ENCODE measurements at regions not wholly inside any gene's neighbourhood (a gene's known extent, or its start where the extent isn't known, plus 50 kb on each side); places are given as distances from the start of the nearest gene placed in this dataset.
"Not testable (repeated sequence)": the region's sequence is repeated elsewhere in the genome, so short reads cannot be mapped to it uniquely, and the experiment has no call there.

DNA sequence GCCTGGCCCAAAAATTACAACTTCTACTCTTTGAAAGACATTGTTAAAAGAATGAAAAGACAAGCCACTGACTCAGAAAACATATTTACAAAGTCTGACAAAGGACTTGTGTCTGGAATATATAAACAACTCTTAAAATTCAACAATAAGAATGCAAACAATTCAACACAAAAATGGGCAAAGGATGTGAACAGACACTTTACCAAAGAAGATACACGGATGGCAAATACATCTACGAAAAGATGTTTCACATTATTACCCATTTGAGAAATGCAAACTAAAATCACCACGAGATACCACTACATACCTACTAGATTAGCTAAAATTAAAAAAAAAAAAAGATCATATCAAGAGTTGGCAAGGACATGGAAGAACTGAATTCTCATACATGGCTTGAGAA lies 80.8 kb upstream of the METRNL start:
- no peak for DNase-seq
- peaks cover 15% of the 10 kb centered on the region for H3K9me3 Mint-ChIP-seq
- H3K4me1 Mint-ChIP-seq = no peaks in the 10 kb centered on the region
- H3K36me3 Mint-ChIP-seq = peaks cover 41% of the 10 kb centered on the region
- H3K4me3 Mint-ChIP-seq = no peak overlapping the region
- no peaks in the 10 kb centered on the region for H3K27me3 Mint-ChIP-seq
- H3K27ac Mint-ChIP-seq = no peak overlapping the region

- Mint-ChIP-seq H3K4me3 (no peak overlapping the region), H3K27ac (no peak overlapping the region), H3K9me3 (peaks cover 4% of the 10 kb centered on the region), H3K4me1 (no peaks in the 10 kb centered on the region), H3K27me3 (no peaks in the 10 kb centered on the region), H3K36me3 (peaks cover 31% of the 10 kb centered on the region)
- no peak for DNase-seq
Measured at GRCh38 chr17:83000738-83001137, 78.7 kb upstream of the METRNL start.

DNA sequence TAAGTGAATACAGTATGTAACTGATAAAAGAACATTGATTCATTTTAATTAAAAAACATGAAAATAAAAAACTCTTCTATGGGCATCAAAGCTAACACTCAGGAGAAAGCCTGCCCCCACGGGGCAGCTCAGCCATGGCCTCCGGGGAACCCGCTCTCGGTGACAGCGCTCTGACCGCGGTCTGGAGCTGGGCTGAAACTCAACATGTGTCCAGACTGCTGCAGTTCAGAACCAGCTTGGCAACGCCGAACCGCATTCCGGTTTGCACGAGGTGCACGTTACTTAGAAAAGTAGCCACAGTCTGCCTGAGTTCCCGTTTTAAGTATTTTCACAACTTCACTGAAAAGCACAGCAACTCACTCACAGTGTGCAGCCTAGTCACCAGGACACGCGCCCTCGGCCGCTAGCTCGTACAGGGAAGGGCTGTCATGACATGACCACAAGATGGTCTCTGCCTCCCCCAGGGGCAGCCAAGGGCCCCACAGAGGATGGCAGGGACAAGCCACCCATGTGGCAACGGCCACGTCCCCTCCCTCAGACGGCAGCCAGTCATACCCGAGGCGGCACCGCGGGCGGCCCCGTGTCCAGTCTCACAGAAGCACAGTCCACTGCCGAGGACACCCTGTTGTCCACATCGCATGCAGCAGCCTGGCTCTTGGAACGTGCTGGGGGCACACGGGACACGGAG lies 77.1 kb upstream of the METRNL start:
- DNase-seq = no peak
- Mint-ChIP-seq H3K9me3 (peaks cover 4% of the 10 kb centered on the region), H3K4me1 (no peaks in the 10 kb centered on the region), H3K27me3 (no peaks in the 10 kb centered on the region), H3K4me3 (no peak overlapping the region), H3K36me3 (peaks cover 28% of the 10 kb centered on the region), H3K27ac (no peak overlapping the region)

DNA sequence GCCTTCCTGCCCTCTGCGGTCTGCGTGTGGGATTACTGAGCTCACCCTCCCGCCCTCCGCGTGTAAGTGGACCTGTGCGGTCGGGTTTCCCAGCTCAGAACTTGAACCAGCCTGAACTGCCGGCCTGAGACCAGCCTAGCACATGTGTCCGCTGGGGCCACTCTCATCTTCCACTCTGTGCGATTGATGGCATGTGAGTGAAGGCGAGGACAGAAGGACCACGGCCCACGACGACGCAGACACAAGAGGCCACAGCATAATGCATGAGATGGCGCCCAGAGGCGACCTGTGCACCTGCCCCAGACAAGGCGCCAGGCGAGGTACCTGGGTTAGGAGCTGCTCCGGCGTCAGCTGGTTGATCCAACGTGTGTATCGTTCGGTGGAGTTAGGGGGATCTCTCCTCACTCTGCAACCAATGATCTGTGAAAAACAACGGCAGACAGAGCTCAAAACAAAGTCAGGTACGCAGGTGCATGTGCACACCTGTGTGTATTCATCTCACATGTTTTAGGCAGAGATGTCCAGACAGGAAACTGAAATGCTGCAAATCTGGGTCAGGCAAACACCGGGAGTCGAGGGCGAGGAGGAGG lies 74.5 kb upstream of the METRNL start:
- Mint-ChIP-seq H3K36me3 (peaks cover 17% of the 10 kb centered on the region), H3K27me3 (no peaks in the 10 kb centered on the region), H3K9me3 (no peaks in the 10 kb centered on the region), H3K27ac (no peak overlapping the region), H3K4me3 (no peak overlapping the region), H3K4me1 (peaks cover 1% of the 10 kb centered on the region)
- DNase-seq = no peak

DNA sequence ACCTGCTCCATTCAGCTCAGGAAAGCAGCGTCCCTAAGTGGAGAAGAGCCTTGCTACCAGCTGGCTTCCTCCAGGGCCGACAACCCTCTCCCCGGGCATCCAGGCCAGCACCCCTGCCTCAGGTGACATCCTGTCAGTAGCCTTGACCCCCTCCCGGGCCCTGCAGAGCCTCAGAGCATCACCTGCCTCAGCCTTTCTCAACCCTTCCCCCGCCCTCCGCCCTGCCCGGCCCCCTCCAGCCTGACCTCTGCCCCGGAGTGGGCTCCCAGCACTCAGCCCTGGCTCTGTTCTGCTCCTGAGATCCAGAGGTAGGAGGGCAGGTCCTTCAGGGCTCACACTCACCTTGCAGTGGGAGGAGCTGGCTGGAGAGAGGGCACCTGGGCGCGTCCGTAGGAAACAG lies 73.8 kb upstream of the METRNL start:
- Mint-ChIP-seq H3K4me1 (peaks cover 1% of the 10 kb centered on the region), H3K4me3 (no peak overlapping the region), H3K27me3 (no peaks in the 10 kb centered on the region), H3K36me3 (peaks cover 14% of the 10 kb centered on the region), H3K27ac (no peak overlapping the region), H3K9me3 (no peaks in the 10 kb centered on the region)
- DNase-seq = no peak

- H3K27ac Mint-ChIP-seq = no peak overlapping the region
- H3K4me1 Mint-ChIP-seq = peaks cover 1% of the 10 kb centered on the region
- H3K9me3 Mint-ChIP-seq = no peaks in the 10 kb centered on the region
- H3K27me3 Mint-ChIP-seq = no peaks in the 10 kb centered on the region
- DNase-seq = no peak
- H3K36me3 Mint-ChIP-seq = peaks cover 8% of the 10 kb centered on the region
- H3K4me3 Mint-ChIP-seq = no peak overlapping the region
Measured at GRCh38 chr17:83006515-83007455, 72.6 kb upstream of the METRNL start.

DNA sequence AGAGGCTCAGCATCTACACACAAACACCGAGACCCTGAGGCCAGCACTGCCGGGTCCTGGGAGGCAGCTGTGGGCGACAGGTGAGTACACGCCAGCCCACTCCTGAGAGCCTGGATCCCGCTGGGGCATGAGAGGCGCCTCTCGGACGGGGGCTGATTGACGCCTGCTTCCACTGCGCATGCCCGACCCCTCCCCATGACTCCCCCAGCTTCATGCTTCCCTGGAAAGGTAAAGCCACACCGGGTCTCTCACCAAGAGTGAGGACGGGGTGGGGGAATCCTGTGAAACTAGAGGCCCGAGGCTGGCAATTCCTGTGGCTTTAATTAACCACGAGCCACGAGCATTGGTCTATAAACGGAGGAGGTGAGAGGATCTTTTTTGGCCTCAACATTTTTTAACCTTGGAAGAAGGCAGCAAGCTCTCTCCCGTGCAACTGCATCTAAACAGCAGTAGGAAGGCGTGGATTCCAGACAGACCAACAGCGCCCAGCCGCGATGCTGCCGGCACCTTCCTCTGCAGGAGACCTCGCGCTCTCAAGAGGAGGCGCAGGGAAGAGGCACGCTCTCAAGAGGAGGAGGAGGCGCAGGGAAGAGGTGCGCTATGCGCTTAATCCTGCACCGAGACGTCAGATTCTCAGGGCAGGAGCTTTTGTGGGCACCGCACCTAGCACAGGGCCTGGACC lies 71.8 kb upstream of the METRNL start:
- H3K4me1 Mint-ChIP-seq = peaks cover 1% of the 10 kb centered on the region
- H3K36me3 Mint-ChIP-seq = peaks cover 8% of the 10 kb centered on the region
- H3K4me3 Mint-ChIP-seq = no peak overlapping the region
- H3K9me3 Mint-ChIP-seq = no peaks in the 10 kb centered on the region
- no peak overlapping the region for H3K27ac Mint-ChIP-seq
- H3K27me3 Mint-ChIP-seq = no peaks in the 10 kb centered on the region
- no peak for DNase-seq

DNA sequence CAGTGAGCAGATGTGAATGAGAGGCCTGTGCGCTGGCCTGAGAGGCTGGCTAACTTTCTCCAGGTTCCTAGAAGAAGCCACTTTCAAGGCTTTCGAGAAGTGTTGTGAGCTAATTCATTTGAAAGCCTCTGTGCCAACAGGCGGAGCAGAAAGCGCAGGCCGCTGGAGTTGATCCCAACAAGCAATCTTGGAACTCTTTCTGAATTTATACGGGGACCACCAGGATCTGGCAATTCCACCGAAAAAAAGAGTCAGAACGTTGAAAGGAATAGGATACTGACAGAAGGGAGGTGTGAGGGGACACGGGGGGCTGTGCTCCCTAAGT lies 71.3 kb upstream of the METRNL start:
- DNase-seq = no peak
- H3K36me3 Mint-ChIP-seq = peaks cover 8% of the 10 kb centered on the region
- H3K27ac Mint-ChIP-seq = no peak overlapping the region
- H3K27me3 Mint-ChIP-seq = no peaks in the 10 kb centered on the region
- no peaks in the 10 kb centered on the region for H3K9me3 Mint-ChIP-seq
- peaks cover 1% of the 10 kb centered on the region for H3K4me1 Mint-ChIP-seq
- no peak overlapping the region for H3K4me3 Mint-ChIP-seq

DNA sequence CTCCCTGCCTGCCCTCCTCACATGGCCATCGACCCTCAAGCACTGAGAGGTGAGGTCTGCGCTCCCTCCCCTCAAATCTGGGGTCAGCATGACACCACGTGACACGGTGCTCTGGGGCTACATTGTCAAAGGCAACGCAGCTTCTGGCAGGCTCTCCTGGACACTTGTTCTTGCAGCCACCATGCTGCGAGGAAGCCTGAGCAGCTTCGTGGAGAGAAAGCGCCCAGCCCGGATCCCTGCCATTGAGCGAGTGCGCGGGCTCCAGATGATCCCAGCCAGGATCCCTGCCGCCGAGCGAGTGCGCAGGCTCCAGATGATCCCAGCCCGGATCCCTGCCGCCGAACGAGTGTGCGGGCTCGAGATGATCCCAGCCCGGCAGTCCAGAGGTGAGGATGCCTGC lies 70.9 kb upstream of the METRNL start:
- no peak overlapping the region for H3K4me3 Mint-ChIP-seq
- no peaks in the 10 kb centered on the region for H3K27me3 Mint-ChIP-seq
- no peaks in the 10 kb centered on the region for H3K9me3 Mint-ChIP-seq
- peaks cover 1% of the 10 kb centered on the region for H3K4me1 Mint-ChIP-seq
- H3K27ac Mint-ChIP-seq = no peak overlapping the region
- no peak for DNase-seq
- H3K36me3 Mint-ChIP-seq = peaks cover 8% of the 10 kb centered on the region

- Mint-ChIP-seq H3K9me3 (no peaks in the 10 kb centered on the region), H3K4me1 (peaks cover 1% of the 10 kb centered on the region), H3K27ac (no peak overlapping the region), H3K36me3 (peaks cover 8% of the 10 kb centered on the region), H3K4me3 (no peak overlapping the region), H3K27me3 (no peaks in the 10 kb centered on the region)
- DNase-seq = no peak
Measured at GRCh38 chr17:83009414-83010205, 69.8 kb upstream of the METRNL start.

DNA sequence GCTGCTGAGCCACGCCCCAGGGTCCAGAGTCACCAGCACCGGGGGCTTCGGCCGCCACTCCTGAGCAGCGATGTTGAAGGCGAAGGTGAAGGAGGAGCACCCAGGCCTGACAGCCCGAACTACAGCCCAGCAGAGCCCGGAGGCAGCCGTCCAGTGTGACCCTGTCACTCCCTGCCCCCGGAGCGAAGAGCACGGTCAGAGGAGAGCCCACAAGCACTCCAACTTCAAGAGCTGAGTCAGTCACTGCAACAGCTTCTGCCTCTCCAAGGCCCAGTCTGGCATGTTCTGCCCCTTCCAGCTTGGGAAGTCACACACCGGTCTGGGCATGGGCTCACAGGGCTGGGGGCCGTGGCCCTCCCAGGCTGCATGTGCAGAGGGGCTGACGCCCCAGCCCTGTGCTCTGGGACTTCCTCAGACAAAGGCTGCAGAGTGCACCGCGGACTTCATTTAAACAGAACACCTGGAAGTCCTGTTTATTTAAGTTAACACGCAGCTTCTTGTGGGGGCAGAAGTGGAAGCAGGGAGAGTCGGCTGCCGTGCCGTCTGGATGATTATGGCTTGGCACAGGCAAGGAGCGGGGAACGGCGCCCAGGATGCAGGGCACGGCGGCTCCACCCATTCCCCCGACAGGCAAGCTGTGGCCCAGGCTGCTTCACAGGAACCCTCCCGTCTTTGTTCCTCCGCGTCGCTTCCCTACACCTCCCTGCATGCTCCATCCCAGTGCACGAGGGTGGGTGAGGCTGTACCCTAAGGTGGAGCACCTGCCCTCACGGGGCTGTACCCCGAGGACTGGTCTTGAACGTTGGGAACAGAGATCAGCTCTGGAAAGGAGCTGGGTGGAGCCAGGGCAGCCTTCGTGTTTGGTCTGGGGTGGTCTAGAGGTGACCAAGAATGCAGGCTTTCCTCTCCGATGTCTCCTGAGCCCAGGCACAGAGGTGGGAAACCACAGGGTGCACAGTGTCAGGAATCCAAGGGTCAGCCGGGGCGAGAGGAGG lies 68.9 kb upstream of the METRNL start:
- Mint-ChIP-seq H3K36me3 (peaks cover 4% of the 10 kb centered on the region), H3K4me3 (no peak overlapping the region), H3K27ac (no peak overlapping the region), H3K9me3 (no peaks in the 10 kb centered on the region), H3K4me1 (peaks cover 1% of the 10 kb centered on the region), H3K27me3 (no peaks in the 10 kb centered on the region)
- no peak for DNase-seq

GRCh38 chr17:83011676-83012075 lies 67.7 kb upstream of the METRNL start:
- H3K36me3 Mint-ChIP-seq, H3K9me3 Mint-ChIP-seq, H3K4me1 Mint-ChIP-seq, DNase-seq, H3K27ac Mint-ChIP-seq, H3K4me3 Mint-ChIP-seq, H3K27me3 Mint-ChIP-seq: not testable (repeated sequence)

DNA sequence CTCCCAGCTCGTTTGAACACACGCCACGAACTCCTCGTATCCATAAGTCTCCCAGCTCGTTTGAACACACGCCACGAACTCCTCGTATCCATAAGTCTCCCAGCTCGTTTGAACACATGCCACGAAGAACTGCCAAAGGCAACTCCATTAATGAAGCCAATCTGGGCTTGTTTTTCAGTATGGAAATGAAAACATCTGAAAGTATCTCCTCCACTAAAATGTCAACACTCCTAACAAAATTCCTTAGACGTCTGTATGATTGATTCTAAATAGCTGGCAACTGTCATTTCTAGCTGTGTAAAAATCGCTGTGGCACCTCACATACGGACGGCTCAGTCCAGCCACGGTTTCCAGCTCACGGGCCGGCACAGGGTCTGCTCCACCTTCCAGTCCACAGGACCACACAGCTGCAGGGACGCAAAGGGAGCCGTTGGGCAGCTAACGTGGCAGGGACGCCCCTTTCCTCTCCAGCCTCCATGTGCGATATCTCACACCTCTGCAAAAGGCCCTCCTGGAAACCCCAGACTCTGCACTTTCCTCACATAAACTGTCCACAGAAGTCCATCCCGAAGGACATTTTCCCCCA lies 67.1 kb upstream of the METRNL start:
- Mint-ChIP-seq H3K27ac (no peak overlapping the region), H3K36me3 (peaks cover 2% of the 10 kb centered on the region), H3K9me3 (no peaks in the 10 kb centered on the region), H3K4me1 (peaks cover 5% of the 10 kb centered on the region), H3K4me3 (no peak overlapping the region), H3K27me3 (no peaks in the 10 kb centered on the region)
- no peak for DNase-seq

All from activated naive CD8-positive, alpha-beta T cell treated with anti-CD3 and anti-CD28 coated beads for 36 hours (primary cell).